HepG2 (cell line): ENCODE measurements at regions not wholly inside any gene's neighbourhood (a gene's known extent, or its start where the extent isn't known, plus 50 kb on each side); places are given as distances from the start of the nearest gene placed in this dataset.

Source experiments
- ATAC-seq: fragments of 200-7000 bp; cut with Tn5 transposase; 3 replicates; pipeline ENCODE4 v1.9.1; 2020; ENCODE audit warnings: mild to moderate bottlenecking, moderate library complexity
- BruUV-seq: library from RNA; stranded (reverse); fragments of 400-500 nt; replicated peaks from 2 replicates; lab custom pipeline; 2021; lab: Mats Ljungman, UMichigan
- CTCF ChIA-PET: fragments of 300-600 bp; formaldehyde crosslinking; extraction: SDS; loops from one replicate; lab custom pipeline; 2021; ENCODE audit warnings: low total read pairs, inconsistent platforms, low intra/inter-chr PET ratio; lab: Yijun Ruan, JAX
- POLR2A ChIA-PET: fragments of 350-600 bp; sonication (Branson Sonifier 250); formaldehyde crosslinking; loops from one replicate; lab custom pipeline; 2020; ENCODE audit warnings: antibody characterized with exemption, inconsistent platforms; lab: Yijun Ruan, JAX
- DNase-seq: peaks from one replicate; pipeline ENCODE4 v3.0.0-alpha.2; 2015; ENCODE audit warnings: low spot score
- FAIRE-seq: peaks from 3 replicates; lab custom pipeline; 2011; peaks lifted over from hg19 to GRCh38; lab: Jason Lieb, UNC
- H2AFZ ChIP-seq: one replicate; pipeline ENCODE4 v1.6.1; 2011; ENCODE audit warnings: low read length, inconsistent platforms
- H3K27ac ChIP-seq: fragments of 300-600 bp; 3 replicates; pipeline ENCODE4 v1.8.0; 2011; ENCODE audit warnings: mixed run types, mild to moderate bottlenecking, mixed read lengths, low read length, inconsistent platforms; ENCODE audit not compliant: insufficient read depth; ENCODE audit errors: extremely low read length
- H3K27me3 ChIP-seq, 2 experiments: fragments of 200-600 bp in 1 of 2; 2 replicates in 1 of 2; 3 replicates in 1 of 2; pipeline versions ENCODE4 v1.6.0 to v1.8.0; 2011; ENCODE audit warnings: low read length in 2 of 2, mild to moderate bottlenecking in 2 of 2, moderate library complexity in 2 of 2, inconsistent platforms in 1 of 2; ENCODE audit not compliant: insufficient read depth in 2 of 2, control insufficient read depth in 1 of 2
- H3K36me3 ChIP-seq, 2 experiments: fragments of 200-600 bp in 1 of 2; replicated peaks in 1 of 2; 2 replicates in 1 of 2; 3 replicates in 1 of 2; pipeline versions ENCODE4 v1.5.1 to v1.8.0; 2011; ENCODE audit warnings: low read length in 2 of 2, inconsistent platforms in 1 of 2; ENCODE audit not compliant: insufficient read depth in 2 of 2, control insufficient read depth in 1 of 2
- H3K4me1 ChIP-seq: 2 replicates; pipeline ENCODE4 v1.5.1; 2012; ENCODE audit warnings: low read length, inconsistent platforms; ENCODE audit not compliant: insufficient read depth
- H3K4me2 ChIP-seq: 2 replicates; pipeline ENCODE4 v1.6.0; 2011; ENCODE audit warnings: low read depth, low read length, inconsistent platforms
- H3K4me3 ChIP-seq, 3 experiments: fragments of 200-600 bp in 1 of 3; sonication (generic), shearing (Covaris generic) in 1 of 3; replicated peaks in 1 of 3; 2 replicates each; pipeline ENCODE4 v1.5.1; 2011 to 2016; ENCODE audit warnings: low read length in 3 of 3, inconsistent platforms in 2 of 3, low read depth in 2 of 3, mild to moderate bottlenecking in 2 of 3, control low read depth in 1 of 3, mixed read lengths in 1 of 3; ENCODE audit not compliant: insufficient read depth in 1 of 3
- H3K79me2 ChIP-seq: one replicate; pipeline ENCODE4 v1.6.1; 2011; ENCODE audit warnings: low read length, inconsistent platforms; ENCODE audit not compliant: insufficient read depth
- H3K9ac ChIP-seq: 2 replicates; pipeline ENCODE4 v1.6.0; 2011; ENCODE audit warnings: mild to moderate bottlenecking, low read depth, low read length, inconsistent platforms; ENCODE audit not compliant: insufficient read depth
- H3K9me3 ChIP-seq: 2 replicates; pipeline ENCODE4 v1.5.1; 2012; ENCODE audit warnings: mild to moderate bottlenecking, low read length
- H4K20me1 ChIP-seq: 2 replicates; pipeline ENCODE4 v1.6.0; 2011; ENCODE audit warnings: inconsistent platforms, mild to moderate bottlenecking, low read length, moderate library complexity; ENCODE audit not compliant: insufficient read depth
- MXI1 ChIP-seq: IDR thresholded peaks from 3 replicates; pipeline ENCODE4 v1.6.1; 2012; ENCODE audit warnings: low read depth, low read length, inconsistent platforms, borderline replicate concordance
- SMARCE1 ChIP-seq: fragments of 450-650 bp; IDR thresholded peaks from 2 replicates; pipeline ENCODE4 v1.6.1; 2017; ENCODE audit warnings: borderline replicate concordance
- TARDBP ChIP-seq: sonication (generic); formaldehyde crosslinking; IDR thresholded peaks from 2 replicates; pipeline ENCODE4 v1.8.0; 2022; ENCODE audit warnings: mild to moderate bottlenecking, missing genetic modification reagents
- ZBTB20 ChIP-seq: sonication (generic); formaldehyde crosslinking; IDR thresholded peaks from 2 replicates; pipeline ENCODE4 v1.8.1; 2023; ENCODE audit warnings: missing genetic modification reagents, low read depth, mild to moderate bottlenecking, borderline replicate concordance
- ZFYVE20 ChIP-seq: sonication (generic); formaldehyde crosslinking; IDR thresholded peaks from 2 replicates; pipeline ENCODE4 v1.8.0; 2023; ENCODE audit warnings: low read depth, mild to moderate bottlenecking, moderate library complexity, missing genetic modification reagents, borderline replicate concordance
- ZNF142 ChIP-seq: sonication (generic); formaldehyde crosslinking; IDR thresholded peaks from 2 replicates; pipeline ENCODE4 v1.4.0; 2020; ENCODE audit warnings: missing genetic modification reagents
- ZNF160 ChIP-seq: sonication (generic); formaldehyde crosslinking; IDR thresholded peaks from 2 replicates; pipeline ENCODE4 v1.8.0; 2022; ENCODE audit warnings: mild to moderate bottlenecking, inconsistent platforms, missing genetic modification reagents
- ZNF251 ChIP-seq: sonication (generic); formaldehyde crosslinking; IDR thresholded peaks from 2 replicates; pipeline ENCODE4 v1.9.0; 2021; ENCODE audit warnings: mild to moderate bottlenecking, missing genetic modification reagents
- ZNF572 ChIP-seq: sonication (generic); formaldehyde crosslinking; IDR thresholded peaks from 2 replicates; pipeline ENCODE4 v1.5.1; 2020; ENCODE audit warnings: mild to moderate bottlenecking, missing genetic modification reagents
- ZSCAN12 ChIP-seq: sonication (generic); formaldehyde crosslinking; IDR thresholded peaks from 2 replicates; pipeline ENCODE4 v1.9.0; 2021; ENCODE audit warnings: mild to moderate bottlenecking, missing genetic modification reagents
- WGBS: methylation state at CpG from one replicate; pipeline ENCODE4 v1.1.6; 2017; ENCODE audit warnings: low lambda C conversion rate; 5-methylcytosine and 5-hydroxymethylcytosine counted together
- in situ Hi-C: cut with HindIII; loops from 2 replicates; pipeline ENCODE4 v1.10.0; 2017; ENCODE audit warnings: low pct_unique_long_range_greater_than_20kb; ENCODE audit not compliant: extremely low pct_ligation_motif_present
- intact Hi-C: fragments of 100-400 bp; cut with micrococcal nuclease; formaldehyde crosslinking; loops from one replicate; pipeline ENCODE4 v1.10.0; 2022; ENCODE audit not compliant: unreplicated experiment

- no peak for FAIRE-seq
- CTCF ChIA-PET = no interaction called here
- H3K9me3 ChIP-seq = no peaks in the 10 kb centered on the region
- no peak overlapping the region for H3K4me2 ChIP-seq
- BruUV-seq = no TSS peak
- H4K20me1 ChIP-seq = no peaks in the 10 kb centered on the region
- POLR2A ChIA-PET = no interaction called here
- no peak for ATAC-seq
- 28% methylated on average over 3 of the region's 3 CpGs for WGBS
- TF ChIP-seq ZNF160 = no peak
- no peak for TF ChIP-seq MXI1
- TF ChIP-seq ZBTB20 (CRISPR knock-in tag) = no peak
- no peak for TF ChIP-seq ZNF251 (CRISPR knock-in tag)
- no peak for TF ChIP-seq ZNF142
- no peak for TF ChIP-seq SMARCE1
- TF ChIP-seq ZSCAN12 (CRISPR knock-in tag) = no peak
- no peak for TF ChIP-seq ZNF572
- TF ChIP-seq TARDBP = no peak
- no peak for TF ChIP-seq ZFYVE20 (CRISPR knock-in tag)
- no peak overlapping the region for H2AFZ ChIP-seq
- H3K27ac ChIP-seq = no peak overlapping the region
- intact Hi-C loops = no loop called here
- H3K36me3 ChIP-seq = no peaks in the 10 kb centered on the region
- no peaks in the 10 kb centered on the region for H3K4me1 ChIP-seq
- no peaks in the 10 kb centered on the region for H3K79me2 ChIP-seq
- DNase-seq = no peak
- H3K27me3 ChIP-seq = no peaks in the 10 kb centered on the region
- H3K4me3 ChIP-seq = no peak overlapping the region
- in situ Hi-C loops = no loop called here
- no peak overlapping the region for H3K9ac ChIP-seq
Measured at GRCh38 chr2:196468394-196468793, 171.1 kb upstream of the CCDC150 start.
